DND-41 (cell line): ENCODE measurements at regions not wholly inside any gene's neighbourhood (a gene's known extent, or its start where the extent isn't known, plus 50 kb on each side); places are given as distances from the start of the nearest gene placed in this dataset.

Experiments
- ATAC-seq: fragments of 200-7000 bp; cut with Tn5 transposase; 3 replicates; pipeline ENCODE4 v1.9.1; 2021; ENCODE audit warnings: low read depth; ENCODE audit not compliant: insufficient read depth
- DNase-seq: peaks from one replicate; pipeline ENCODE4 v3.0.0-alpha.2; 2020
- H2AFZ ChIP-seq: 2 replicates; pipeline ENCODE4 v1.6.0; 2012; ENCODE audit warnings: low read depth, low read length
- H3K27ac ChIP-seq: 2 replicates; pipeline ENCODE4 v1.5.1; 2012; ENCODE audit warnings: low read length, inconsistent platforms
- H3K27me3 ChIP-seq: fragments of 200-600 bp; sonication (generic); 2 replicates; pipeline ENCODE4 v1.6.0; 2012; ENCODE audit warnings: low read length, mild to moderate bottlenecking, inconsistent platforms; ENCODE audit not compliant: insufficient read depth, poor library complexity
- H3K36me3 ChIP-seq: 2 replicates; pipeline ENCODE4 v1.5.1; 2012; ENCODE audit warnings: low read length, inconsistent platforms; ENCODE audit not compliant: insufficient read depth
- H3K4me1 ChIP-seq: 2 replicates; pipeline ENCODE4 v1.5.1; 2012; ENCODE audit warnings: mild to moderate bottlenecking, low read length; ENCODE audit not compliant: insufficient read depth
- H3K4me2 ChIP-seq: 2 replicates; pipeline ENCODE4 v1.6.0; 2012; ENCODE audit warnings: mild to moderate bottlenecking, moderate library complexity, low read length, inconsistent platforms; ENCODE audit not compliant: insufficient read depth
- H3K4me3 ChIP-seq, 2 experiments: fragments of 200-600 bp in 1 of 2; shearing (Covaris generic) in 1 of 2; 2 replicates each; pipeline ENCODE4 v1.5.1; 2012 to 2016; ENCODE audit warnings: inconsistent platforms in 2 of 2, low read length in 2 of 2, mild to moderate bottlenecking in 2 of 2, low read depth in 1 of 2, moderate library complexity in 1 of 2
- H3K79me2 ChIP-seq: 2 replicates; pipeline ENCODE4 v1.6.0; 2012; ENCODE audit warnings: low read length, inconsistent platforms; ENCODE audit not compliant: insufficient read depth
- H3K9ac ChIP-seq: 2 replicates; pipeline ENCODE4 v1.6.0; 2012; ENCODE audit warnings: low read depth, mild to moderate bottlenecking, inconsistent platforms, low read length, moderate library complexity
- H3K9me3 ChIP-seq: 2 replicates; pipeline ENCODE4 v1.5.1; 2012; ENCODE audit warnings: low read length, moderate library complexity, mild to moderate bottlenecking, inconsistent platforms; ENCODE audit not compliant: insufficient read depth, severe bottlenecking
- H4K20me1 ChIP-seq: 2 replicates; pipeline ENCODE4 v1.6.0; 2012; ENCODE audit warnings: low read length; ENCODE audit not compliant: insufficient read depth
- EZH2 ChIP-seq: IDR thresholded peaks from 3 replicates; pipeline ENCODE4 v1.6.1; 2012; ENCODE audit warnings: borderline replicate concordance, low read depth, mild to moderate bottlenecking, moderate library complexity, low read length, inconsistent platforms; ENCODE audit not compliant: severe bottlenecking
- TF ChIP-seq, protein P1 (sequence below): IDR thresholded peaks from 2 replicates; pipeline ENCODE4 v1.5.1; 2012; ENCODE audit warnings: borderline replicate concordance, low read length, moderate library complexity, mild to moderate bottlenecking; ENCODE audit not compliant: poor library complexity, severe bottlenecking; ENCODE audit errors: extremely low read depth

DNA sequence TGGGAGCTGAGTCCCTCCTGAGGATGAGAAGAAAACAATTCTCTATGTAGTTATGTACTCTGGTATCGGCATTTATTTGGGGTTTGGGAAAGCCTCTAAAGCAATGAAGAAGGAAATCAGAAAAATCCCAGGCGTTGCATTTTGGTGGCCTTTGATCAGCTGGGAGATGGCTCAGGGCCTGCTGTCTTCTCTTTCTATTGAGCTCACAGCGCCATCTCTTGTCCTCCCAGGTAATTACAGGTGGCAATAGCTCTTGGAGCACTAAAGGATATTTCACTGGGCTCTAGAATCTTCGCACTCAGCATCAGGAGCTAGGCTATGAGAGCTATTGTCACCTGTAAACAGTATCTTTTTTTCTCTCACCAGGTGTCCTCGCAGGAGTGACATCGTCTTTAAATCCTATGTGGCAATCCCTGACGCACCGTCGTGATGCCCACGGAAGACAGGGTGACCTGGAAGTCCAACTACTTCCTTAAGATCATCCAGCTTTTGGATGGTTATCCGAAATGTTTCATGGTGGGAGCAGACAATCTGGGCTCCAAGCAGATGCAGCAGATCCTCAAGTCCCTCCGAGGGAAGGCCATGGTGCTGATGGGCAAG, 76.1 kb upstream of the PMAIP1 start:
- no peaks in the 10 kb centered on the region for H3K4me1 ChIP-seq
- no peak overlapping the region for H3K27ac ChIP-seq
- no peaks in the 10 kb centered on the region for H3K79me2 ChIP-seq
- no peaks in the 10 kb centered on the region for H3K36me3 ChIP-seq
- H3K4me3 ChIP-seq, result no peak overlapping the region
- peak; percentile 75 for DNase-seq
- H2AFZ ChIP-seq, result no peak overlapping the region
- H3K9ac ChIP-seq, result no peak overlapping the region
- ATAC-seq, result peak; percentile 85
- H3K4me2 ChIP-seq, result no peak overlapping the region
- TF ChIP-seq EZH2, result no peak
- TF ChIP-seq, protein P1, sequence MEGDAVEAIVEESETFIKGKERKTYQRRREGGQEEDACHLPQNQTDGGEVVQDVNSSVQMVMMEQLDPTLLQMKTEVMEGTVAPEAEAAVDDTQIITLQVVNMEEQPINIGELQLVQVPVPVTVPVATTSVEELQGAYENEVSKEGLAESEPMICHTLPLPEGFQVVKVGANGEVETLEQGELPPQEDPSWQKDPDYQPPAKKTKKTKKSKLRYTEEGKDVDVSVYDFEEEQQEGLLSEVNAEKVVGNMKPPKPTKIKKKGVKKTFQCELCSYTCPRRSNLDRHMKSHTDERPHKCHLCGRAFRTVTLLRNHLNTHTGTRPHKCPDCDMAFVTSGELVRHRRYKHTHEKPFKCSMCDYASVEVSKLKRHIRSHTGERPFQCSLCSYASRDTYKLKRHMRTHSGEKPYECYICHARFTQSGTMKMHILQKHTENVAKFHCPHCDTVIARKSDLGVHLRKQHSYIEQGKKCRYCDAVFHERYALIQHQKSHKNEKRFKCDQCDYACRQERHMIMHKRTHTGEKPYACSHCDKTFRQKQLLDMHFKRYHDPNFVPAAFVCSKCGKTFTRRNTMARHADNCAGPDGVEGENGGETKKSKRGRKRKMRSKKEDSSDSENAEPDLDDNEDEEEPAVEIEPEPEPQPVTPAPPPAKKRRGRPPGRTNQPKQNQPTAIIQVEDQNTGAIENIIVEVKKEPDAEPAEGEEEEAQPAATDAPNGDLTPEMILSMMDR, result peak; percentile 84
- no peaks in the 10 kb centered on the region for H4K20me1 ChIP-seq
- H3K9me3 ChIP-seq, result no peaks in the 10 kb centered on the region
- H3K27me3 ChIP-seq, result no peaks in the 10 kb centered on the region

DNA sequence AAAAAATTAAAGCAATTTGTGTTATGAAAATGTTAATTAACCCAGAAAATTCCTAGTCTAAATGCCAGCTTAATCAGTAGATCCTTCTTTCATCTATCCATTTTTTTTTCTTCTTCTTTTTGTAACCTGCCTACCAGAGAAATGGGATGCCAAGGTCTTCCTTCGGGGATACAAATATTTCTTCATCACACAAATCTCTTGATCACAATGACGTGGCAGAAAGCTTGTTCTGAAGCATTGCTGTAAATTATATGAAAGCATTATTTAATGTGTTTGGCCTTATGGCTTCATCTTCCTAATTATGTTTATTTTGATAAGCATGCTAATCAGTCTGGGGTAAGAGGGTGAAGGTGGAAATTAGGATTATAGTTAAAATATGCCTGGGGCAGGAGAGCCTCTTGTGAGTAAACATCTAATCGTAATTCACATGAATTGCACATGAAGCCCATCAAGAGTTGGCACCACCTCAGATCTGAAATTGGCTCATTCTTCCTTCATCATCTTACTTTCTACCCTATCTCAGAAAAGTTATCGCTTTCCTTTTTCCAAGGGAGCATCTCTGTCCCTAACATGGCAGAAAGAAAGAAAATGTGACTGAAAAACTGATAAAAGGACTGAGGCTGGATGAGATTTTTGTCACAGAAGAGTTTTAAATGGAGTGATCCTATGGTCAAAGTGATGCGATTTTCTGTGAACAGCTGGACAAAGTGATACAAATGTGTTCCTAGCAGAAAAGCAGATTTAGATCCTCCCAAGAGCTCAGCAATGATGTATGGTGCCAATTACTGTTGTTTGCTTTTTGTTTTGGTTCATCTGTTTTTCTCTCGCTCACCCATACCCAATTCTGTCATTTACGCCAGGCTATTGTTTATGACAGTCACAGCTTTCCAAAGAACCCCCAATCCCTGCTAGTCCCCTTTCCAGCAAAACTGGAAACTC, 76.9 kb upstream of the PMAIP1 start:
- Histone ChIP-seq H3K4me1 (no peaks in the 10 kb centered on the region), H3K27me3 (no peaks in the 10 kb centered on the region), H3K4me3 (no peak overlapping the region), H3K9me3 (no peaks in the 10 kb centered on the region), H3K79me2 (no peaks in the 10 kb centered on the region), H3K9ac (no peak overlapping the region), H3K36me3 (no peaks in the 10 kb centered on the region), H4K20me1 (no peaks in the 10 kb centered on the region), H2AFZ (no peak overlapping the region), H3K4me2 (no peak overlapping the region), H3K27ac (no peak overlapping the region)
- no peak for TF ChIP-seq EZH2
- TF ChIP-seq, protein P1, result no peak
- ATAC-seq (no peak), DNase-seq (no peak)

DNA sequence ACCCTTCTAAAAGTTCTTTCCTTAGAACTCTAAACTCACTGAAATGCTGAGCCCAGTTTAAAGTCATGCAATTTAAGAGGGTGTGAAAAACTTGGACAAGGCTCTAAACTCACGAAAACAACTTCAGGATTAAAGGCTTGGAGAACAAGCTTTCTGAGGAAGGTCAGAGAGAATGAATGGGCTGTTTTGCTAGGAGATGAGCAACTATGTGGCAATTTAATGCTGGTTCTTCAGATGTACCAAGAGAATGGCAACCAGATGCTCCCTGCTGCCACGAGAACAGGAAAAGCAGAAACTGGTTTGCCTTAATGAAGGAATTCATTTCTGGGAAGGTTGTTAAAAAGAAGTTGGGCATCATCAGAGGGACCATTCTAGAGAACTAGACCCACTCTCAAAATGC, 77.8 kb upstream of the PMAIP1 start:
- H3K27me3 ChIP-seq, result no peaks in the 10 kb centered on the region
- no peaks in the 10 kb centered on the region for H3K9me3 ChIP-seq
- ATAC-seq, result no peak
- H4K20me1 ChIP-seq, result no peaks in the 10 kb centered on the region
- no peak overlapping the region for H2AFZ ChIP-seq
- H3K36me3 ChIP-seq, result no peaks in the 10 kb centered on the region
- H3K4me3 ChIP-seq, result no peak overlapping the region
- TF ChIP-seq, protein P1, result no peak
- no peak for TF ChIP-seq EZH2
- no peak overlapping the region for H3K27ac ChIP-seq
- no peak for DNase-seq
- H3K9ac ChIP-seq, result no peak overlapping the region
- H3K4me2 ChIP-seq, result no peak overlapping the region
- H3K4me1 ChIP-seq, result no peaks in the 10 kb centered on the region
- no peaks in the 10 kb centered on the region for H3K79me2 ChIP-seq
